ENCODE measurements at regions not wholly inside any gene's neighbourhood (a gene's known extent, or its start where the extent isn't known, plus 50 kb on each side); places are given as distances from the start of the nearest gene placed in this dataset.

DNA sequence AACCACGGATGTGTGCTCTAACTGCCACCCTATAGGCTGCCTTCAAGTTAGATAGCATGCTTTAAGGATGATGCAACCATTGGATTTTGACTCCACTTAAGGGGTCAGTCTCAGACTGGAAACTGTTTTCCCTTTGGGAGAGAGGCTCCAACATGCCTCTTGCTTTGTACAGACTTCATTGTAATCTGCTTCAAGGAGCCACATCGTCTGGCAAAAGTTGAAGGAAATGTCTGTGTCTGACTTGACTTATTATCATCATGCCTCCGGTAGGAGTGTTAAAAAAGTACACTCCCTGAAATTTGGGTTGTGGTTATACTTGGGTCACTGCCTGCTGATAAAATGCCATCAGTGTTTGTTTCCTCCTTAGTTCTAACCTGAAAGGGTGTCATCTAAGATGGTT lies 245.4 kb upstream of the CDIN1 start:
- DNase-seq (ENCODE audit: low read depth, low spot score): no peak

DNA sequence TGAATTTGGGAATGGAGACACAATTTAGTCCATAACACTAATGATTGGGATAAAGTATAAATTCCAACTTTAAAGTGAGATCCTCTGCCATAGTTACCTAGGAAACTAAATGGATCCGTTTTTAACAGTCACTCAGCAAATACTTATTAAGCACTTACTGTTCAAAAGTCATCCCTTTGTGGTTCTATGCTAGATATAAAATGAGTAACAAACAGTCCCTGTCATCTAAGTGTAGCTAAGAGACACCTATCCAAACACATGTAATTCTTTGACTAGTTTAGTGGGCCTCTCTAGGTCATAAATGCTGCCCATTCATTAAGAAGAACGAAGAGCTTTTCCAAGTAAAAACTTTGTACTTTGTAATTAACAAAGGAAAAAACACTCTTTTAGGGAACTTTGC lies 244.2 kb upstream of the CDIN1 start:
- no peak for DNase-seq (ENCODE audit: low read depth, low spot score)

DNA sequence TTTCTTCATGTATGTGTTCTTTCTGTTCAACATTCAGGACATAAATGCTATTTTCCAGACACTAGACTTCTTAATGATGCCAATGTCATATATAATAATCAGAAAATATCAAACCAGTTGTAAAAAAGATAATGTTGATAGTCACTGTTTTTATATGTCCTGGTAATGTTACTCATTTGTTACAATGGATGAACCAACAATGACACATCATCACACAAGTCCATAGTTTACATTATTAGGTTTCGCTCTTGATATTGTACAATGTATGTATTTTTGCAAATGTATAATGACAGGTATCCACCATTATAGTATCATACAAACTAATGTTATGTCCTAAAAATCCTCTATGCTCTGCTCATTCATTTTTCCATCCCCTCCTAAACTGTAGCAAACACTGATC lies 243.8 kb upstream of the CDIN1 start:
- no peak for DNase-seq (ENCODE audit: low read depth, low spot score)

- no peak for DNase-seq (ENCODE audit: low read depth, low spot score)
Measured at GRCh38 chr15:36344887-36345286, 234.5 kb upstream of the CDIN1 start.

- no peak for DNase-seq (ENCODE audit: low read depth, low spot score)
Measured at GRCh38 chr15:36347272-36347858, 232.1 kb upstream of the CDIN1 start.

GRCh38 chr15:36356466-36356865 lies 223.0 kb upstream of the CDIN1 start:
- DNase-seq (ENCODE audit: low read depth, low spot score): no peak

DNA sequence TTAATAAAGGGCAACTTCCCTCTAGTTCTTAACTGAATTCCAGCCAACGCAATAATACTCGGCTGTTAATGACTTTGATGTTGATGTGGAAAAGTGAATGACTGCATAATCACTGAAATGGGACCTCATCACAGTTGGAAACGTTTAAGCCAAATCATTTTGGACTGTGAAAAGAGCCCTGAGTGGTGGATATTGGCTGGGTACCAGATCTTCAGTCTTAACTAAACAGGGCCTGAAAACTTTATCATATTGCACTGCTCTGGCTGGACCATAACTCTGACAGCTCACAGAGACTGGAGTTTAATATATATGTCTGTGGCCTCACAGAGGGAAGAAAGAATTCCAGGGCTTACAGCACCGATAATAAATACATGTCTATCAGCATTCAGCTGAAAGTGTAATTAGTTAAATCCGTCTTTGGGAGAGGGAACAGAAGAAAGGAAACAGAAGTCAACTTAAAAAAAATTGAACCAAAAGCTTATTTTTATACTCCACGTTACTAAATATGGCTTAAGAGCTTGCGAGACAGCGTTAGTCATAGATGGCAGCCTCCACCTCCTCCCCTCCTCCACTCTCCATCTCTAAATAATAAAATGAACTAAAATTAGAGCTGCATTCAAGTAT lies 222.3 kb upstream of the CDIN1 start:
- no peak for DNase-seq (ENCODE audit: low read depth, low spot score)

- no peak for DNase-seq (ENCODE audit: low read depth, low spot score)
Measured at GRCh38 chr15:36358094-36358493, 221.3 kb upstream of the CDIN1 start.

GRCh38 chr15:36358523-36358922 lies 220.9 kb upstream of the CDIN1 start:
- no peak for DNase-seq (ENCODE audit: low read depth, low spot score)

GRCh38 chr15:36359286-36359685 lies 220.1 kb upstream of the CDIN1 start:
- no peak for DNase-seq (ENCODE audit: low read depth, low spot score)

DNA sequence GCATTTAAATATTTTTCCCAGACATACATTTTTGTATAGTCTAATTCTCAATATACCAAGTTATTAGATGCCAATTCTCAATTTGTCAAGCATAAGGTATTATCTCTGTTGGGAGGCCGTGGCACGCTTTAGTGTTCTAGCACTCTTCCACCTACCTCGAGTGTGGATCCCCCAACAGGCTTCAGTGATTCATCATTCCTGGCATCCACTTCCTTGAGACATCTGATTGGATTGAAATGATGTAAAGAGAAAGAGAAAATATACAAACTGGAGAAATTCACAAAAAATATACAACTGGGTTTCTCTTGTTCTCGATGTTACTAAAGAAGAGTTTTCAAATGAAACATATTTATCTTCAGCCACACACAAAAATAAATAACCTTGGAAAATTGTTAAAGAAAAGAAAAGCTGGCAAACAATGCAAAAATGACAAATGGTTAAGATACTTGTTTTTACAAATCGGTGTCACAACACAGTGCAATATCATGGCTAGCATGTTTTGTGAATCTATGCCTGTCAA lies 218.0 kb upstream of the CDIN1 start:
- no peak for DNase-seq (ENCODE audit: low read depth, low spot score)

GRCh38 chr15:36362509-36362915 lies 216.9 kb upstream of the CDIN1 start:
- DNase-seq (ENCODE audit: low read depth, low spot score): no peak

- no peak for DNase-seq (ENCODE audit: low read depth, low spot score)
Measured at GRCh38 chr15:36363335-36363734, 216.1 kb upstream of the CDIN1 start.

DNA sequence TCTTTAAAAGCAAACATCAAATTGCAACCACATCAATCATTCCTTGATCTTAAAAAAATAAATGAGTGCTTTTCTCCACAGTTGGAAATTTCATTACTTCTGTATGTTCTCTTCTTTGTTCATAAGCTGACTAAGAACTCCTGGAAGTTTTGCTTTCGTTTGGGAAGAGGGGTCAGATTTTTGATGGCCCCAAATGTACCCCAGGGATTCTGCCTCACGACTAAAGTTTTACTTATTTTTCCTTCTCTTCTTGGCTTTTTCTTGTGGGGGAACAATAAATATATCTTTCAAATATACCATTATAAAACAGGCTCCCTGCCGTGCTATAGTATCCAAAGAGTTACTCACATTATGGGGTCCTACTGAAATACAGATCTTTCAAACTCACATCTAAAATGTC lies 215.0 kb upstream of the CDIN1 start:
- peak; percentile 52 for DNase-seq (ENCODE audit: low read depth, low spot score)

DNA sequence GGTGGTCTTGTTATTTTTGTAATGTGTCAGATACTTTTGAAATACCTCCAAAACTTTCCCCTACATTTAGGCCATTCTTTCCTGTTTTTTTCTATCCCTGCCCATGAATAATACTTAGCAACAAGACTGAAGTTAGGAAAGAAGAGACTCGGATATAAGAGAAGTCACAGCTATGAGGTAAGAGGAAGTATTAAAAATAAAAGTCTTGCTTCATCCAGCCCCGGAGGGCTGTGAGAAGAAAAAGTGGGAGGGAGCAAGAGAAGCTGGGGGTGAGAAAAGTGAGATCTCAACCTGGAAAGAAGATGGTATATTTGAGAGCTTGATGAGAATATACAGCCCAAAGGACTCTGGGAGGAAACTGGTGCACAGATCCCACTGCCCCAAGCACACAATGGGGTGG lies 213.5 kb upstream of the CDIN1 start:
- no peak for DNase-seq (ENCODE audit: low read depth, low spot score)

GRCh38 chr15:36370051-36370730 lies 209.2 kb upstream of the CDIN1 start:
- DNase-seq (ENCODE audit: low read depth, low spot score): no peak

GRCh38 chr15:36370731-36371112 lies 208.7 kb upstream of the CDIN1 start:
- no peak for DNase-seq (ENCODE audit: low read depth, low spot score)

DNA sequence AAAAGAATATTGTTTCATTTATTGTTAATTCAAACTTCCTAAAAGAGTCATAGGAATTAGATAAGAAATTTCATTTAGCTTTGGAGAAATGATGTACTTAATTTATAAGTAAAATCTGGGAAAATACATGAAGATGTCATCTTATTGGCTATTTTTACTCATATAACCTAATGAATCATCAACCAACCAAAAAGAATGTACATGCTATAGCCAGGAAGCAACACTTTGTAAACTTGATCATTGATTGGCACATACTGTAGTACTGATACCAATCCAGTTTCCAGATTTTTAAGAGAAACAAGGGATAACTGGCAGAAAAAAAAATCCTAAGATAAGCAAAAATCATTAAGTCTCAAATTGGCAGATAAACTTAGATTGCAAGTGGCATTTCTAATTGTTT lies 207.9 kb upstream of the CDIN1 start:
- DNase-seq (ENCODE audit: low read depth, low spot score): no peak

DNA sequence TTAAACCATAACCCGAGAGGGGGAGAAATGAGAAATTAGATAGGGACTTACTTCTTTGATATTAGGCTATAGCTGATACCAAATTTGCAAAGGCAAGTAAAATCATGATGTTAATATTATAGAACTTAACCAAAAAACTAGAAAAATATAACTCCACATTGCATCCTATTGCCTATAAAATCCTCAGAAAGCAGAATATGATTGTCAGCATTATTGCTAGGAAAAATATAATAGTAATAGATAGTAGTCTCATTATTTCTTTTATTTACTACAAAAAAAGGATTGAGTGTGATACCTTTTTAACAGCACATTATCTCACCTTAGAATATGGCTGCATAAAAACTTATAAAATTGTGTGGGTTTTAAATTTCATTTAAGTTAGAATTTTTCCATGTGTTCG lies 206.5 kb upstream of the CDIN1 start:
- no peak for DNase-seq (ENCODE audit: low read depth, low spot score)

- DNase-seq (ENCODE audit: low read depth, low spot score): no peak
Measured at GRCh38 chr15:36373550-36373949, 205.9 kb upstream of the CDIN1 start.

DNA sequence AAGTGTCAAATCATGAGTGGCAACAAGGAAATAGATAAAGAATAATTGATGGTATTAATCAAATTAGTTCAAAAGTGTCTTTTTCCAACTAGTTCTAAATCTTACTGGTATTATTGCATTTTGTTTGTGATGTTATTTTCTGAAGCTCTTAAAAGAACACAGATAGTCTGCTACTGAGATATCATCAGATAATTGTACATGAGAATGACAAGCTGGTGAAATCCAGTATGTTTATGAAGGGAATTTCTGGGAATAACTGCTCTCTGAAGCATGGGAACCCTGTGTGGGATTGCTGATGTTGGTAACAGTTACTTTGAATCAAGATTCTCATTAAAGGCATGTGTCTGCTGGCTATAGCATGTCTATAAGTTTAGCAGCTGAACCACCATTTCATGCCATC lies 190.3 kb upstream of the CDIN1 start:
- no peak for DNase-seq (ENCODE audit: low read depth, low spot score)

GRCh38 chr15:36390491-36390890 lies 188.9 kb upstream of the CDIN1 start:
- no peak for DNase-seq (ENCODE audit: low read depth, low spot score)

- DNase-seq (ENCODE audit: low read depth, low spot score): no peak
Measured at GRCh38 chr15:36392676-36393266, 186.7 kb upstream of the CDIN1 start.
